ENCODE measurements at regions not wholly inside any gene's neighbourhood (a gene's known extent, or its start where the extent isn't known, plus 50 kb on each side); places are given as distances from the start of the nearest gene placed in this dataset.

- TF ChIP-seq ZBTB33 (IDR thresholded peaks at IDR 0.05) (no peak), HNF4A (conservative IDR thresholded peaks at IDR 0.05) (no peak)
Observed at GRCh38 chr2:129709956-129710598, 269.4 kb upstream of the RAB6C start (continued).

GRCh38 chr2:129710670-129711495, 268.6 kb upstream of the RAB6C start:
- no peak for TF ChIP-seq ZBTB33 (IDR thresholded peaks at IDR 0.05)
- TF ChIP-seq RXRA (IDR thresholded peaks at IDR 0.05) = no peak
- TF ChIP-seq YY1 (IDR thresholded peaks at IDR 0.05) = no peak
- no peaks in the 10 kb centered on the region for H3K9me3 ChIP-seq (ENCODE audit: control insufficient read depth in 4 of 4, low read length in 3 of 4)
- H3K36me3 ChIP-seq (ENCODE audit: control insufficient read depth in 4 of 4, insufficient read depth in 3 of 4, low read depth in 1 of 4, low read length in 3 of 4) = no peaks in the 10 kb centered on the region
- no peak overlapping the region for H3K4me3 ChIP-seq (ENCODE audit: low read depth in 1 of 3, low read length in 3 of 3)
- 86% methylated on average over 32 of the region's 32 CpGs for WGBS
- no peaks in the 10 kb centered on the region for H3K4me1 ChIP-seq (ENCODE audit: control insufficient read depth in 4 of 4, insufficient read depth in 4 of 4, low read length in 3 of 4)
- peaks cover 0 to 3% (median 0%) of the 10 kb centered on the region in 4 donors for H3K27me3 ChIP-seq (ENCODE audit: control insufficient read depth in 4 of 4, insufficient read depth in 4 of 4, low read length in 3 of 4)
- no peak overlapping the region for H3K27ac ChIP-seq (ENCODE audit: low read depth in 1 of 2, low read length in 2 of 2)
- no peak overlapping the region for H3K9ac ChIP-seq (ENCODE audit: low read depth in 1 of 2, low read length in 2 of 2)
- DNase-seq (ENCODE audit: low spot score) = no peak

GRCh38 chr2:129711816-129712675, 267.4 kb upstream of the RAB6C start:
- no peak for DNase-seq (ENCODE audit: low spot score)
- TF ChIP-seq YY1 (IDR thresholded peaks at IDR 0.05) = no peak
- TF ChIP-seq HNF4A (conservative IDR thresholded peaks at IDR 0.05) = no peak
- no peak for TF ChIP-seq MAX (IDR thresholded peaks at IDR 0.05)
- no peak for TF ChIP-seq REST (IDR thresholded peaks at IDR 0.05)
- no peak for TF ChIP-seq RAD21 (IDR thresholded peaks at IDR 0.05)
- no peak for TF ChIP-seq NR2F2 (IDR thresholded peaks at IDR 0.05)
- TF ChIP-seq ZBTB33 (IDR thresholded peaks at IDR 0.05) = no peak

More at GRCh38 chr2:129711816-129712675, 267.4 kb upstream of the RAB6C start:
- no peaks in the 10 kb centered on the region for H3K9me3 ChIP-seq (ENCODE audit: control insufficient read depth in 4 of 4, low read length in 3 of 4)
- WGBS = 81% methylated on average over 7 of the region's 7 CpGs
- H3K4me3 ChIP-seq (ENCODE audit: low read depth in 1 of 3, low read length in 3 of 3) = no peak overlapping the region
- peaks cover 0 to 3% (median 0%) of the 10 kb centered on the region in 4 donors for H3K27me3 ChIP-seq (ENCODE audit: control insufficient read depth in 4 of 4, insufficient read depth in 4 of 4, low read length in 3 of 4)
- H3K27ac ChIP-seq (ENCODE audit: low read depth in 1 of 2, low read length in 2 of 2) = no peak overlapping the region
- H3K36me3 ChIP-seq (ENCODE audit: control insufficient read depth in 4 of 4, insufficient read depth in 3 of 4, low read depth in 1 of 4, low read length in 3 of 4) = no peaks in the 10 kb centered on the region
- H3K9ac ChIP-seq (ENCODE audit: low read depth in 1 of 2, low read length in 2 of 2) = no peak overlapping the region
- no peaks in the 10 kb centered on the region for H3K4me1 ChIP-seq (ENCODE audit: control insufficient read depth in 4 of 4, insufficient read depth in 4 of 4, low read length in 3 of 4)

All from liver (tissue), 7 donors.